Fibroblast of skin of left quadriceps (primary cell): ENCODE measurements at regions not wholly inside any gene's neighbourhood (a gene's known extent, or its start where the extent isn't known, plus 50 kb on each side); places are given as distances from the start of the nearest gene placed in this dataset.
"Not testable (repeated sequence)": the region's sequence is repeated elsewhere in the genome, so short reads cannot be mapped to it uniquely, and the experiment has no call there.

Experiments
- DNase-seq, 2 experiments: peaks; one replicate each; pipeline ENCODE4 v3.0.0-alpha.2; 2013; ENCODE audit warnings: low read depth in 2 of 2

DNA sequence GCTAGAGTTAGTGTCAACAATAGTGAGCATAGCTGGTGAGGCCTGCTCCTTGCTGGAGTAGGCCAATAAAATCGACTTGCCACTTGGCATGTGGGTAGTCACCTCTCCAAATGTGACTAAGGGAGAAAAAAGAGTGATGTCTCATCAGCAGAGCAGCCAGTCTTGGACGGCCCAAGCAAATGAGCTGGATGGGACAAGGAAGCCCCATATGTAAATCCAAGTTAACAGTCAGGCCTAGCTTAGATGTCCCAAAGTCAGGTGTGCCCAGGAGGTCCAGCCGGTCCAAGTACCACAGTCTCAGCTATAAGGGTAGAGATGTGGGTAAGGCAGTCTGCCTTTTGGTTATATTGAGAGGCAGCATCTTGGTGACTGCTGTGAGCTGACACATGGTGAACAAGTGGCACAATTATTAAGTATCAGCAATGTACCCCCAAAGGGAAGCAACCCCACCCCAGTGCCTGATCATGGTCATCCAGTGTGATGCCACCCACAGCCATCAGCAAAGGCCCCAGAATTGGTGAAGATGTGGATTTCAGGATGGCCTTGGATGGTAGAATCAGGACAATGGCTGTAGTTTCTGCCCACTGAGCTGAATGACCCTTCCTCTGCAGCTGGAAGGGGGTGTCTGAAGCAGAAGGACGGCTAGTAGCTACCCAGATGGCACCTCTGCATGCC, 83.4 kb downstream of the TNFRSF13B start:
- no peak for DNase-seq

DNA sequence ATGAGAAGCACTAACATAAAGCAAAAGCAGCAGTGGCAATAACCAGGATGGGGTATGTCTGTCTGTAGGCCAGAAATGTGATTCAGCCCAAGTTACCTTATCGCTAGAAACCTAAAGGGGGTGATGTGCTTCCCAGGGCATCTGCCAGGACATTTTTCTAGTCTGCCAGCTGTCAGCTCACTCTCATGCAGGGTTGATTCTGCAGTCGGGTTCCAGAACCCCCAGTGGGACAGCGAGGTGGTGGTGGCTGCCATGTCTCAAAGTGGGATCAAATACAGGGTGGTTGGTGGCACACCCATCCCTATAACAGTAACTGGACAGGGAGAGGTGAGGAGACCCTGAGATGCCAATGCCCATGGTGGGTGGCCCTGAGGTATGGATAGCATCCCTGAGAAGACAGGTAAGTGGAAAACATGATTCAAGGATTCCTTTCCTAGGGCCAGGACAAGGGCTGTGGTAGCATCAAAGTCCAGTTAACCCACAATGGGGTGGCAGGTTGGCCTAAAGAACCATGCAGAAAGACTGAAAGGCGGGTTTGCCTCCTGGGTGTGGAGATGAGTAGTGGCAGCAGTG, 84.3 kb downstream of the TNFRSF13B start:
- DNase-seq, result no peak

DNA sequence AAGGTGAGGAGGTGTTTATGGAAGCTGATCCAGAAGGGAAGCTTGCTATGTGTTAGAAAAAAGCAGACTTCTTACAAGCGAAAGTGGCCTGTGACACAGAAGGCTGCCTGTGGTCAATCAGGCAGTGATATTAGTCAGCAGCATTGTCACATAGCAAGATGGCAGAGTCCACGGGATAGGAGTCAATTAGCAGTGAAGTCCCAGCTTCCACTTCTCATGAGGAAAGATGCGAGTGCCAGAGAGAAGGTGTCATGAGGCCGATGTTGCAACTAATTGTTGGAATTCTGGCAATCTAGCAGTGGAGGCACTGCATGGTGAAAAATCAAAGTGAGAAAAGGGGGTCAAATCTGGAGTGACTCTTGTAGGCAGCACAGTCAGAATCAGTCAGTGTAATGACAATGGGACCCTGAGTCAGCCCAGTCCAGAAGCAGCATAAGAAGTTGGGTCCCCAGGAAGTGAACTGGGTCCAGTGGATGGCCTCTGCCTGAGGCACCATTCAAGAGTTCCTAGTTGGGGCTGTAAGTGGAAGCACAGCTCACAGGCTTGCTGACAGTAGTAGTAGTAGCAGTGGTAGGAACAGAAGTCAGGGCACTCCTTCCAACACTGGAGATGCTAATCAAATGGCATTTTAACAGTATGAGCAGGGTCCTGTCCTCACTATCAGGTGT, 85.1 kb downstream of the TNFRSF13B start:
- no peak for DNase-seq

DNA sequence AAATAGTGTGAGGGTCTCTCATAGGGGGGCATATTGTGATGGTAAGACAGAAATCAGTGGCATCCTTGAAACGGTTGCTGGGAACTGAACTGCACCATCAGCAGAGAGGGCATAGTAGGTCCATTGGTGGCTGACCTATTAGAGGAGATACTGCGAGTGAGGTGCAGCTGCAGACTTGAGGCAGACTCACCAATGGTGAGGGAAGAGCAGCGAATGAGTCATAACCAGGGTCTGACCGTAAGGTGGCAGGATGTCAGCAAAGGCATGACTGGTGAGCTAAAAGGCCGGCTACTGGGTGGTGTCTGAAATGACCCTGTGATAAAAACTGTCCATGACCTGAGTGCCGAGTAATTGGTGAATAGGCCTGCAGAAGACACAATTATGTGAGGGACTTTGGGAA, 86.7 kb downstream of the TNFRSF13B start:
- DNase-seq, result not testable (repeated sequence)

DNA sequence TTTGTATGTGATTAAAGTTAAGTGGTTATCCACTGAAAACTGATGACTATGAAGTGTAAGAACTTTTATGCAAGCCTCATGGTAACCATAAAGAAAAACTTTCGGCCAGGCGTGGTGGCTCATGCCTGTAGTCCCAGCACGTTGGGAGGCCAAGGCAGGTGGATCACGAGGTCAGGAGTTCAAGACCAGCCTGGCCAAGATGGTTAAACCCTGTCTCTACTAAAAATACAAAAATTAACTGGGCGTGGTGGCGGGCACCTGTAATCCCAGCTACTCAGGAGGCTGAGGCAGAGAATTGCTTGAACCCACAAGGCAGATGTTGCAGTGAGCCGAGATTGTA, 89.0 kb downstream of the TNFRSF13B start:
- not testable (repeated sequence) for DNase-seq

DNA sequence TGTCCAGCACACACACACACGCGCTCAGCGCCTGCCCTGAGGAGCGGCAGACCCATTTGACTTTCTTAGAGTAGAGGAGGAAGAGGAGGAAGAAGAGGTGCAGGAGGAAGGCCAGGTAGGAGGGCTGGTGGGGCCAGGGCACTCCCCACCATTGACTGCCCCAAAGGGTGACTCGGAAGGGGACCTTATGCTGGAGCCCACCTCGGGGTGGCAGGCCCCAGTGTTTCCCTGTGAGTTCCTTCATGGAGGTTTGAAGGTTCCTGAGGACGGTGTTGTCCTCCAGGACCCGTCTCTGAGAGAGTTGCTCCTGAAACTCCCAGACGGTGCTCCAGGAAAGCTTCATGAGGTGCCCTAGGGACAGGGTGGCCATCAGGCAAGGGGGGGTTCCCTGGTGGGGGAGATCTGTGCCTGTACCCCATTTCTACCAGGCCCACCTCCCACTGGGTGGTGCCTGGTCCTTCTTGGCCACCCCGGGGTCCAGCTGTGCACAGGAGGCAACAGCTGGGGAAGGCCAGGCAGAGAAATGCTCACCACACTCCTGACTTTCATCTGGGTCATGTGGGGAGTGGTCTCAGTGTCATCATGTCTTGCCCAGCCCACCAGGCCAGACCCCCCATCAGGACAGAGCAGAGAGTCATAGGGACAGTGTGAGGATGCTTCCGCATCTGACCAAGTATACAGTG, 89.5 kb downstream of the TNFRSF13B start:
- DNase-seq, result no peak

DNA sequence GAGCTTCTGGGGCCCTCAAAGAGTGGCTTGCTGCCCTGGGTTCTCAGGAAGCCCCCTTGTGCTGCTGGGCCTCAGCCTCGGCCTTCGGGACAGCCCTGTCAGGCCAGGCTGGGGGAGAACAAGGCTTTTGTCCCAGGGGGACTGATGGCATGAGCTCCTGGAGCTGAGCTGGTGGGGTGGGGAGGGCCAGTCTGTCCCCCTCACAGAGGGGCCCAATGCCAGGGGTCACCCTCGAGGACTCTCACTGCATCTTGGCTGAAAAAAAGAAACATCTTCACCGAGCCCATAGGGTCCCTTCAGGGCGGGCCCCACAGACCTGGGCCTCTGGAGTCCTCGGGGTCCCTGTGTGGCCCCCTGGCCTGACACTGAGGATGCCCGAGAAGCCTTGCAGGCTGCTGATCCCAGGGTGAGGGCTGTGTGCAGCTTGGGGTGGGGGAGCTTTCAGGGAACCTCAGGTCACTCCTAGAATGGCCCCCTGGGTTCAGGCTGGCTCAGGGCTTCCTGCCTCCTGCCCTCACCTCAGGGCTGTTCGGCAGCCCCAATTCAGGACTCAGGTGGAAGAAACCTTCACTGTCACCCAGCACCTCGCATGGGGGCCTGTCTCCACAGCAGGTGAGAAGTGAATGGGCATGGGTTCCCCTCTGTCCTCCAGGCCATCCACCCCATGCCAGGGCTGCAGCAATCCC, 90.5 kb downstream of the TNFRSF13B start:
- DNase-seq, result no peak

DNA sequence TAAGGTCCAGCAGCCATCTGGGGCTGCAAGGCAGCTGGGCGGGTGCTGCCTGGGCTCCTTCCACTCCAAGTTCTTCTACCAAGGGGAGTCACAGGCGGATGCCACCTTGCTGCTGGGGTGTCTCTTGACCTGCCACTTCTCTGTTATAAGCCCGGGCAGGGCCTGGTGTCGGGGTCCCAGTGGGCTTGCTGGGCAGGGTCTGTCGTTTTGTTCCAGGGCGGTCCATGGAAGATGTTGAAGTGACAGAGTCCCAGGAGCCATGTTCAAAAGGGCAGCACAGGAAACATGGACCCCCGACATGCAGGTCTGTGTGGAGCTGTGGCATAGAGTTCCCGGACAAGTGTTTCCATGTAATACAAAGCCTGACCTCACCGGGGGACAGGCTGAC, 91.1 kb downstream of the TNFRSF13B start:
- DNase-seq, result no peak

DNA sequence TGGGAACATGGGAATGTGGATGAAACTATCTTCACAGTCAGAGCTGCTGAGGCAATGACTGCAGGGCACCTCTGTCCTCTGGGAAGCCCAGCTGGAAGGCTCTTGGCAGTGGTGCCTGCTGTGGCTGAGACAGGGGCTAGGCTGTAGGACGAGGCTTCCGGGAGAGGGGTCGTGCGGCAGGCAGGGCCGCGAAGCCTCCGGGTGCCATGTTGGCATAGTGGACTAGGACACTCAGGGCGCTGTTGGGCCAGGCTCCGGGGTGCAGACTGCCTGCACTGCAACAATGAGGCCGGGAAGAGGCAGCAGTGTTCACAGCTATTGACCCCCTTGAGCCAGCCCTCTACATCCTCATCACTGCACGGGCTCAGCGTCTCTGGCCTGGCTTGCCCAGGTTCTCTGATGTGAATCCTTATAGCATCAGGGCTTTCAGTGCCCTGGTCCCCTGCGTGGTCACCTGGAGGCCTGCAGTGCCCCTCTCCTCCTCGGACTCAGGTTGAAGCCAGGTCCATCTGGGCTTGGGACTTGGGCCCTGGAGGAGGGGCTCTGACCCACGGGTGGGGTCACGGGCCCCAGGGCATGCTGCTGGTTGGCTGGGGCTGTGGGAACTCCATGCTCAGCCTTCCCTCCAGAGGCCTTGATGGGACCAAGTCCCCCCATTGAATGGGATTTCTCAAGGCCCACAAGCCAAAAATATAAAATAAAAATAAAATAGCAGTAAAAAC, 91.6 kb downstream of the TNFRSF13B start:
- DNase-seq, result no peak

DNA sequence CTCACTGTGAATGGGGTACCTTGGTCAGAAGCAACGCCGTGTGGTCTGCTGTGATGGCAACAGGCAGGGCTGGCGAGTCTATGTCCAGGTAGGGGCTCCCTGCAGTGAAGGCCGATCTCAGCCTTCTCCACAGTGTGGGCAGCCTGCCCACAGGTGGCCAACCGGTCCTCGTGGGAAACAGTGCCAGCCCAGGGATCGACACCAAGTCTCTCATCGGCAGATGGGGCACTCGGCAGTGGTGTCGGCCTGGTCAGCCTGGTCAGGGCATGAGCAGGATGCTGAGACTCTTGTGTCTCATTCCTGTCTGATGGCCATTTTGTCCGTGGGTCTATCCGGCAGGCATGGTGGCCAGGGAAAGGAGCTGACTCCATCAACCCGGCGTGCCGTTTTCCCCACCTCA, 92.2 kb downstream of the TNFRSF13B start:
- no peak for DNase-seq

DNA sequence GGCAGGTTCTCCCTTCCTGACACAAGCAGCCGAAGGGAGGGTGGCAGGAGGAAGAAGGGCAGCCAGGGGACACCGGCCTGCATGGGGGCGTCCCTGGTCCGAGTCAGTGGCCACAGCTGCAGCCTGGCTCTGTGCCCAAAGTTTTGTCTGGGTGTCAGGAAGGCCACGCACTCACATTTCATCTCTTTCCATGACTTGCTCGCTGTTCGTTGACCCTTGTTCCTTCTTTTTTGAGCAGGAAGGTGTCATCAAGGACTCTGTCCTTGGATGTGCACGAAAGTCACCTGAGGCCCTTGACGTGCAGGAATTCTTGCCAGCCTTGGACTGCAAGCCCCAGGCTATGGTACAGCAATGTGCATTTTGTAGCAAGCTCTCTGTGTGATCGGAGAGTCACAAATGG, 93.3 kb downstream of the TNFRSF13B start:
- no peak for DNase-seq

DNA sequence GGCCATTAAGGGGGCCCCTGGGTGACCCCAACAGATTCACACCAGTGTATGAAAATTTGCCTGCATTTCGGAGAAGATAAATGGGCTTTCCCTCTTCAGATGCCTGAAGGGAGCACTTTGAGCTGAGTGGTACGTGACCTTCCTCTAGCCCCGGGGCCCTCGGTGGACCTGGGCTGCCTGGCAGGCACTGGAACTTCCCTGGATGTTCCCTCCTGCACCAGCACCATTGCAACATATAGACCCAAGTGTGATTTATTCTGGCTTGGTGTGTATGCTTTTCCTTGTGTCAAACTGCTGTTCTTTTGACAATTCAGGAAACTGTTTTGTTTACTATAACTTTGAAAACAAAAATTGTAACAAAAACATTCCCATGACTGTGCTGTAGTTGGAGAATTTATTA, 93.8 kb downstream of the TNFRSF13B start:
- no peak for DNase-seq

DNA sequence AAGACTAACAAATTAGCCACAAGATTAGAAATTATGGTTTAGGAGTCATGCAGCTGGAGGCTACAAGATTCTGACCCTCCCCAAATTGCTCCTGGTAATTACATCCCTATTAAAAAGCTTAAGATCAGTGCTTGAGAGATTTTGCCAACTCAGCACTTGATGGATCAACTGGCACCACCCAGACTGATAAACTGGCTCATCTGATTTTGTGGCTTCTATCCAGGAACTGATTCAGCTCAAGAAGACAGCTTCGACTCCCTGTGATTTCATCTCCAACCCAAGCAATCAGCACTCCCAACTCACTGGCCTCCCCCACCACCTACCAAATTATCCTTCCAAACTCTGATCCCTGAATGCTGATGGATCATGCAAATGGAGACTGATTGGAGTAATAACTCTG, 94.8 kb downstream of the TNFRSF13B start:
- DNase-seq, result no peak

DNA sequence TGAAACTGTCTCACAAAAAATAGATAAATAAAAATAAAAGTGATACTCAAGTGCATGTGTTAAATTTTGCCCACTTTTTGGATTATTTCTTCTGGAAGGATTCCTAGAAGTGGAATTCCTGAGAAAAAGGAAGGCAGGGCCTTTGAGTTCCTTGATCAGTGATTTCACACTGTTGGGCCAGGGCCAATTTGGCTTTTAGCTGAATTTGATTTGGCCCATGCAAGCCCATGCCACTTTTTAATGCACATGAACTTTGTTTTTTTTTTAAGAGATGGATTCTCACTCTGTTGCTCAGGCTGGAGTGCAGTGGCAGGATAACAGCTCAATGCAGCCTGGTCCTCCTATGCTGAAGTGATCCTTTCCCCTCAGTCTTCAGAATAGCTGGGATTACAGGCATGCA, 96.3 kb downstream of the TNFRSF13B start:
- DNase-seq, result no peak

DNA sequence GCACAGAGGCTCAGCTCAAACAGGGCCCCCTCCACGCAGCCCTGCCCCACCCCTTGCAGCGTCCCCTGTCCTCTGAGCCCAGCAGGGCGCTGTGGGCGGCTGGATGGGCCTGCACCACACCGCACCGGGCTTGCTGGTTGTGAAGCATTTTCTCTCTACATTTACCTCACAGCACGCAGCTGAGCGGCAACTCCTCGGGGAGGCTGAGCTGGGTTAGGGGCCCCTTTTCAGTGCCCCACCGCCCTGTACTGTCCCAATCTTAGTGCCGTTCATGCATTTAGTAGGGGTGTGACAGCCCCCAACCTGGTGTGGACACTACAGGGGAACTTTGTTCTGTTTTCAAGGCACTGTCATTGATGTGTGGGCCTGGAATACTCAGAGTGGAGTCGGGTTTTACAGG, 97.7 kb downstream of the TNFRSF13B start:
- not testable (repeated sequence) for DNase-seq

DNA sequence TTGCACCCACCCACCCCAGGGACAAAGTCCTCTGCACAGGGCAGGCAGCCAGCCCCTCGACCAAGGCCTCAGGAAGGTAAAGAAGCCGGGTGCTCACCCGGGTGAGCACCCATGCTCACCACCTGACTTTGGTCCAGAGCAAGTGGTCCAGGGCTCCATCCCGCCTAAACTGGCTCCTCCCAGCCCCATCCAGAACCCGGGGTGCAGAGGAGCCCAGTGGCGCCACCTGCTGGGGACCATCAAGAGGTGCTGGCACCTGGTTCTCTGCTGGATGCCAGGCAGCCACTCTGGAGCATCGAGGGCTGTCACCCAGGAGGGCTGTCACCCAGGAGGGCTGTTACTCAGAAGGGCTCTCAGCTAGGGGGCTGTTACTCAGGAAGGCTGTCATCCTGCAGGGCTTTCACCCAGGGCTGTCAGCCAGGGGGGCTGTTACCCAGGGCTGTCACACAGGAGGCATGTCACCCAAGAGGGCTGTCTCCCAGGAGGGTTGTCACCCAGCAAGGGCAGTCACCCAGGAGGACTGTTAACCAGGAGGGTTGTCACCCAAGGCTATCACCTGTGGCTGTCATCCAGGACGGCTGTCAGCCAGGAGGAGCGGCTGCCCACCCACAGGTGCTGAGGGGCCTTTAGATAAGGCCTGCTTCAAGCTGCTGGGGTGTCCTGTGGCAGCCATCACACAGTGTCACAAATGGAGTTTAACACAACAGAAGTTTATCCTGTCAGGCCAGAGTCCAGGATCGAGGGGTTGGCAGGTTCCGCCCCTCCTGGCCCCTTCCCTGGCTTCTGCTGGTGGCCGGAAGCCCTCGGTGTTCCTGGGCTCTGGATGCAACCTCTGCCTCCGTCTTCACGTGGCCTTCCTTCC, 98.5 kb downstream of the TNFRSF13B start:
- DNase-seq, result no peak

DNA sequence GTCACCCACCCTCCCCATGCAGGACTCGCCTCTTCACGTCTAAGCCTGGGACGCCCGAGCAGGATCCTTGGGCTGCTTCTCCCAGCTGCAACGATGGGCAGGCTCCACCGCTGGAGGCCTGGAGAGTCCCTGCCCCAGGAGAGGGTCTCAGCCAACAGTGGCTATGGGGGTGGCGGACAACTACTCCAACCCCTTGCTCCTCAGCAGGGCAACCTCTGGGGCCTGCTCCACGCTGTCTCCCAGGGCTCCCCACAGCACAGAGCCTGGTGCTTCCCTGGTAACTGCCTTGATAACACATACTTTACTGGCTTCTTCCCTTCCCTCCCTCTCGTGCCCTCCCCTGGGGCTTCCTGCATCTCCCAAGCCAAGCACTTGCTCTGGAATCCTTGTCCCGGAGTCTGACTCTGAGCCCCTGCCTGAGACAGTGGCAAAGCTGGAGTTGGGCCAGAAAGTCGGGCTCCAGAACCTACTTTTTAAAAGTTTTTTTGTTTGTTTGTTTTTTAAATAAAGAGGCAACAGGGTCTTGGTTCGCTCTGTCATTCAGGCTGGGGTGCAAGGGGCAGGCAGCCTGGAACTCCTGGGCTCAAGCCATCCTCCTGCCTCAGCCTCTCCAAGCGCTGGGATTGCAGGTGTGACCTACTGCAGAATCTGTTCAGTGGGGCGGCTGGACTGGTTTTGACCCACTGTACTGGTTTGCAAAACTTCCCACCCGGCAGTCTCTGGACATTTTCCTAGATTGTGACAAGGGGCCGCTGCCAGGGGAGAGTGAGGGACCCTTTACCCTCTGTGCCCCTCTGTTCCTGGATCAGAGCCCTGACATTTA, 99.4 kb downstream of the TNFRSF13B start:
- no peak for DNase-seq

DNA sequence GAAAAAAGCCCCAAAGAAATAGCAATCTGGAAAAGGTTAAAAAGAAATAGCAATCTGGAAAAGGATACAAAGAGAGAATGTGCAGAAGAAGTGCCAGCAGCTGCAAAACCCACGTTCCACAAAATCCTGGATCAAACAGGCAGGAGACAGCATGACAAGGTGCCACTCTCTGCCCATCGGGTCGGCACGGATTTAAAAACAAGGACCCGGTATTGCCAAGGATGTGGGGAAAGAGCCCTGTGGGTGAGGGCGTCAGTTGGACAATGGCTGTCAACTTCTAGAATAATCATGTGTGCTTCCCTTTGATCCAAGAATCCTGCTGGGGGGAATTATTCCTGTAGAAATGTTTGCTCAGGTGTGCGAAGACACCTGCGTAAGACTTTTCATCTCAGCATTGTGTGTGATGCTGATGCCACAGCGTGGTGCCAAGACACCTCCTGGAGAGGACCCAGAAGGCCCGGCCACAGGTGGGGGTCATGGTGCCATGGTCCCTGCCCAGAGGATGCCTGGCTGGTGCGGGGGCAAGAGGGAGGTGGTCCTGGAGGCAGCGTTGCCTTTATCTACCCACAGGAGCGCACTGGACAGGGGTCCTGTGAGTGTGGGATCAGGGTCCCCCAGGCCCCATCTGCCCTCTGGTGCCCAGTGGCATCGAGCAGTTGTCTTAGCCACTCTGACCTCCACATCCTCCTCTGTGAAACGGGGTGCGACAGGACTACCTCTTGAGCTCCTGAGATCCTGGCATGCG, 100.3 kb downstream of the TNFRSF13B start:
- DNase-seq, result not testable (repeated sequence)
